ENCODE measurements at regions not wholly inside any gene's neighbourhood (a gene's known extent, or its start where the extent isn't known, plus 50 kb on each side); places are given as distances from the start of the nearest gene placed in this dataset.
"Not testable (repeated sequence)": the region's sequence is repeated elsewhere in the genome, so short reads cannot be mapped to it uniquely, and the experiment has no call there.

- H3K27ac Mint-ChIP-seq (ENCODE audit: unreplicated experiment) = no peak overlapping the region
- TF ChIP-seq CTCF (conservative IDR thresholded peaks at IDR 0.05) = no peak
These were observed 529.1 kb upstream of the BRINP1 start for GRCh38 chr9:119898316-119898715.

GRCh38 chr9:119884438-119884837, 515.2 kb upstream of the BRINP1 start:
- no peak for TF ChIP-seq CTCF (conservative IDR thresholded peaks at IDR 0.05)
- DNase-seq (ENCODE audit: low read depth, low spot score) = no peak
- no peak overlapping the region for H3K4me3 Mint-ChIP-seq
- peaks cover 6% of the 10 kb centered on the region for H3K4me1 Mint-ChIP-seq
- no peaks in the 10 kb centered on the region for H3K36me3 Mint-ChIP-seq (ENCODE audit: low read depth)
- no peak overlapping the region for H3K27ac Mint-ChIP-seq (ENCODE audit: unreplicated experiment)
- H3K27me3 Mint-ChIP-seq (ENCODE audit: low read depth) = peaks cover 12% of the 10 kb centered on the region
- H3K9me3 Mint-ChIP-seq = no peaks in the 10 kb centered on the region

More at GRCh38 chr9:119898316-119898715, 529.1 kb upstream of the BRINP1 start:
- Mint-ChIP-seq H3K4me1 (no peaks in the 10 kb centered on the region), H3K36me3 (ENCODE audit: low read depth) (no peaks in the 10 kb centered on the region), H3K4me3 (no peak overlapping the region), H3K9me3 (peaks cover 2% of the 10 kb centered on the region), H3K27me3 (ENCODE audit: low read depth) (peaks cover 40% of the 10 kb centered on the region)
- no peak for DNase-seq (ENCODE audit: low read depth, low spot score)

- Mint-ChIP-seq H3K9me3 (no peaks in the 10 kb centered on the region), H3K27me3 (ENCODE audit: low read depth) (peaks cover 15% of the 10 kb centered on the region), H3K4me3 (no peak overlapping the region), H3K4me1 (peaks cover 6% of the 10 kb centered on the region), H3K27ac (ENCODE audit: unreplicated experiment) (no peak overlapping the region), H3K36me3 (ENCODE audit: low read depth) (no peaks in the 10 kb centered on the region)
- no peak for DNase-seq (ENCODE audit: low read depth, low spot score)
- no peak for TF ChIP-seq CTCF (conservative IDR thresholded peaks at IDR 0.05)
These were observed 512.7 kb upstream of the BRINP1 start for GRCh38 chr9:119881898-119882297.

- no peak overlapping the region for H3K4me3 Mint-ChIP-seq
- TF ChIP-seq CTCF (conservative IDR thresholded peaks at IDR 0.05) = no peak
- peaks cover 6% of the 10 kb centered on the region for H3K4me1 Mint-ChIP-seq
- no peaks in the 10 kb centered on the region for H3K36me3 Mint-ChIP-seq (ENCODE audit: low read depth)
- no peaks in the 10 kb centered on the region for H3K9me3 Mint-ChIP-seq
- DNase-seq (ENCODE audit: low read depth, low spot score) = no peak
- no peak overlapping the region for H3K27ac Mint-ChIP-seq (ENCODE audit: unreplicated experiment)
- H3K27me3 Mint-ChIP-seq (ENCODE audit: low read depth) = peaks cover 12% of the 10 kb centered on the region
These were observed 511.1 kb upstream of the BRINP1 start for GRCh38 chr9:119880361-119880760.

GRCh38 chr9:119877306-119877705, 508.1 kb upstream of the BRINP1 start:
- Mint-ChIP-seq H3K27me3 (ENCODE audit: low read depth) (peaks cover 12% of the 10 kb centered on the region), H3K4me3 (no peak overlapping the region), H3K27ac (ENCODE audit: unreplicated experiment) (no peak overlapping the region), H3K4me1 (no peaks in the 10 kb centered on the region), H3K36me3 (ENCODE audit: low read depth) (no peaks in the 10 kb centered on the region), H3K9me3 (no peaks in the 10 kb centered on the region)
- TF ChIP-seq CTCF (conservative IDR thresholded peaks at IDR 0.05) = no peak
- DNase-seq (ENCODE audit: low read depth, low spot score) = no peak

- no peak overlapping the region for H3K4me3 Mint-ChIP-seq
- H3K4me1 Mint-ChIP-seq = no peaks in the 10 kb centered on the region
- no peaks in the 10 kb centered on the region for H3K36me3 Mint-ChIP-seq (ENCODE audit: low read depth)
- peaks cover 3% of the 10 kb centered on the region for H3K9me3 Mint-ChIP-seq
- DNase-seq (ENCODE audit: low read depth, low spot score) = no peak
- TF ChIP-seq CTCF (conservative IDR thresholded peaks at IDR 0.05) = no peak
- H3K27ac Mint-ChIP-seq (ENCODE audit: unreplicated experiment) = no peak overlapping the region
- H3K27me3 Mint-ChIP-seq (ENCODE audit: low read depth) = peaks cover 8% of the 10 kb centered on the region
These were observed 504.6 kb upstream of the BRINP1 start for GRCh38 chr9:119873877-119874276.

- H3K4me3 Mint-ChIP-seq; H3K27me3 Mint-ChIP-seq (ENCODE audit: low read depth); H3K4me1 Mint-ChIP-seq; H3K9me3 Mint-ChIP-seq; H3K27ac Mint-ChIP-seq (ENCODE audit: unreplicated experiment); H3K36me3 Mint-ChIP-seq (ENCODE audit: low read depth); DNase-seq (ENCODE audit: low read depth, low spot score): not testable (repeated sequence)
These were observed 501.0 kb upstream of the BRINP1 start for GRCh38 chr9:119870251-119870650.

All from neural crest cell (in vitro differentiated cells).